Nephron progenitor cell (in vitro differentiated cells): ENCODE measurements at regions not wholly inside any gene's neighbourhood (a gene's known extent, or its start where the extent isn't known, plus 50 kb on each side); places are given as distances from the start of the nearest gene placed in this dataset.
"Not testable (repeated sequence)": the region's sequence is repeated elsewhere in the genome, so short reads cannot be mapped to it uniquely, and the experiment has no call there.

Experiments
- DNase-seq: peaks from one replicate; pipeline ENCODE4 v3.0.0; 2021
- H3K27ac Mint-ChIP-seq: 2 replicates; pipeline ENCODE4 v1.8.0; 2021; ENCODE audit warnings: mild to moderate bottlenecking, moderate library complexity, mixed read lengths
- H3K27me3 Mint-ChIP-seq: 2 replicates; pipeline ENCODE4 v1.8.0; 2021; ENCODE audit warnings: mild to moderate bottlenecking, low read depth, mixed read lengths; ENCODE audit not compliant: poor library complexity
- H3K36me3 Mint-ChIP-seq: 2 replicates; pipeline ENCODE4 v1.8.0; 2021; ENCODE audit warnings: low read depth, mixed read lengths
- H3K4me1 Mint-ChIP-seq: 2 replicates; pipeline ENCODE4 v1.8.0; 2021; ENCODE audit warnings: mixed read lengths
- H3K4me3 Mint-ChIP-seq: 2 replicates; pipeline ENCODE4 v1.8.0; 2021; ENCODE audit warnings: mild to moderate bottlenecking, moderate library complexity, mixed read lengths
- H3K9me3 Mint-ChIP-seq: 2 replicates; pipeline ENCODE4 v1.8.0; 2021; ENCODE audit warnings: mild to moderate bottlenecking, moderate library complexity, mixed read lengths
- CTCF ChIP-seq: fragments of 200-600 bp; sonication (generic); IDR thresholded peaks from 2 replicates; pipeline ENCODE4 v1.5.0; 2021; ENCODE audit warnings: antibody characterized with exemption

- H3K4me3 Mint-ChIP-seq, H3K27me3 Mint-ChIP-seq, H3K9me3 Mint-ChIP-seq, H3K36me3 Mint-ChIP-seq: not testable (repeated sequence)
- peak overlapping the region; percentile 29 for H3K27ac Mint-ChIP-seq
- peak; percentile 58 for TF ChIP-seq CTCF
- DNase-seq, result peak; percentile 21
- H3K4me1 Mint-ChIP-seq, result peaks cover 17% of the 10 kb centered on the region
Measured at GRCh38 chr11:67799808-67800207, 125.4 kb upstream of the ALDH3B2 start.

- not testable (repeated sequence) for H3K36me3 Mint-ChIP-seq, H3K9me3 Mint-ChIP-seq, H3K4me3 Mint-ChIP-seq, DNase-seq, H3K4me1 Mint-ChIP-seq, H3K27ac Mint-ChIP-seq, H3K27me3 Mint-ChIP-seq
Measured at GRCh38 chr11:67797726-67798521, 123.5 kb upstream of the ALDH3B2 start.

GRCh38 chr11:67795746-67796145 lies 121.3 kb upstream of the ALDH3B2 start:
- DNase-seq, result no peak
- Mint-ChIP-seq H3K27me3 (peaks cover 8% of the 10 kb centered on the region), H3K27ac (no peak overlapping the region), H3K4me3 (no peak overlapping the region), H3K36me3 (peaks cover 4% of the 10 kb centered on the region), H3K4me1 (peaks cover 22% of the 10 kb centered on the region), H3K9me3 (no peaks in the 10 kb centered on the region)
- TF ChIP-seq CTCF, result no peak

- H3K9me3 Mint-ChIP-seq, H3K4me3 Mint-ChIP-seq, H3K27ac Mint-ChIP-seq, H3K36me3 Mint-ChIP-seq, DNase-seq, H3K27me3 Mint-ChIP-seq: not testable (repeated sequence)
- peaks cover 22% of the 10 kb centered on the region for H3K4me1 Mint-ChIP-seq
Measured at GRCh38 chr11:67793750-67794149, 119.3 kb upstream of the ALDH3B2 start.

- peak; percentile 63 for DNase-seq
- not testable (repeated sequence) for H3K27ac Mint-ChIP-seq, H3K4me3 Mint-ChIP-seq
Measured at GRCh38 chr11:67792273-67792990, 118.0 kb upstream of the ALDH3B2 start.

GRCh38 chr11:67791598-67792170 lies 117.3 kb upstream of the ALDH3B2 start:
- not testable (repeated sequence) for H3K27ac Mint-ChIP-seq, H3K27me3 Mint-ChIP-seq, DNase-seq, H3K36me3 Mint-ChIP-seq, H3K4me3 Mint-ChIP-seq, H3K9me3 Mint-ChIP-seq
- H3K4me1 Mint-ChIP-seq, result peaks cover 18% of the 10 kb centered on the region

More at GRCh38 chr11:67792273-67792990, 118.0 kb upstream of the ALDH3B2 start:
- H3K4me1 Mint-ChIP-seq, result peaks cover 18% of the 10 kb centered on the region
- not testable (repeated sequence) for H3K9me3 Mint-ChIP-seq, H3K36me3 Mint-ChIP-seq, H3K27me3 Mint-ChIP-seq
- peak; percentile 67 for TF ChIP-seq CTCF

- H3K4me3 Mint-ChIP-seq, H3K27me3 Mint-ChIP-seq, H3K27ac Mint-ChIP-seq, H3K36me3 Mint-ChIP-seq, DNase-seq, H3K9me3 Mint-ChIP-seq: not testable (repeated sequence)
- H3K4me1 Mint-ChIP-seq, result peaks cover 18% of the 10 kb centered on the region
Measured at GRCh38 chr11:67788341-67788695, 113.9 kb upstream of the ALDH3B2 start.

- not testable (repeated sequence) for H3K4me3 Mint-ChIP-seq, H3K27me3 Mint-ChIP-seq, H3K36me3 Mint-ChIP-seq, DNase-seq, H3K27ac Mint-ChIP-seq, H3K9me3 Mint-ChIP-seq
- H3K4me1 Mint-ChIP-seq, result peaks cover 18% of the 10 kb centered on the region
Measured at GRCh38 chr11:67787681-67788340, 113.4 kb upstream of the ALDH3B2 start.

GRCh38 chr11:67781967-67782366 lies 107.5 kb upstream of the ALDH3B2 start:
- not testable (repeated sequence) for H3K27me3 Mint-ChIP-seq, H3K27ac Mint-ChIP-seq, H3K9me3 Mint-ChIP-seq, H3K4me3 Mint-ChIP-seq, H3K36me3 Mint-ChIP-seq, DNase-seq, H3K4me1 Mint-ChIP-seq

- H3K4me3 Mint-ChIP-seq, DNase-seq, H3K27me3 Mint-ChIP-seq, H3K4me1 Mint-ChIP-seq, H3K36me3 Mint-ChIP-seq, H3K9me3 Mint-ChIP-seq, H3K27ac Mint-ChIP-seq: not testable (repeated sequence)
Measured at GRCh38 chr11:67781506-67781905, 107.1 kb upstream of the ALDH3B2 start.
